ENCODE measurements at regions not wholly inside any gene's neighbourhood (a gene's known extent, or its start where the extent isn't known, plus 50 kb on each side); places are given as distances from the start of the nearest gene placed in this dataset.

DNA sequence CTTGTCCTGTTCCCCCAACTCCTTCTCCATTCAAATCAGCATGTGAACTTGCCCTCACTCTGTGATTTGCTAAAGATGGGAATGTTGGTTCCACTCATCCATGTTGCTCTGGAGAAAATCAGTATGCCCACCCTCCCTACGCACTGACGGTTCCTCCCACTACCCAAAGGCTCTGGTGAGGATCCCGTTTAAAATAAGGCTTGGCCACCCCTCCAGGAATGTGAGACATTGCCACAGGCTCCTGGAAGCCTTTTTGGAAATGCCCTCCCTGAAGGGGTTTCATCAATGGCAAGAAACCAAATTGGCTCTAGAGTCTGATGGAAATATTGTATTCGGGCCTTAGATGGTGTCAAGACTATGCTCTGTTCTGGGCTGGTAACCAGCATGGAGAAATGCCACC is 187.3 kb downstream of the USP12 start:
- no peak overlapping the region for H3K27ac Mint-ChIP-seq

DNA sequence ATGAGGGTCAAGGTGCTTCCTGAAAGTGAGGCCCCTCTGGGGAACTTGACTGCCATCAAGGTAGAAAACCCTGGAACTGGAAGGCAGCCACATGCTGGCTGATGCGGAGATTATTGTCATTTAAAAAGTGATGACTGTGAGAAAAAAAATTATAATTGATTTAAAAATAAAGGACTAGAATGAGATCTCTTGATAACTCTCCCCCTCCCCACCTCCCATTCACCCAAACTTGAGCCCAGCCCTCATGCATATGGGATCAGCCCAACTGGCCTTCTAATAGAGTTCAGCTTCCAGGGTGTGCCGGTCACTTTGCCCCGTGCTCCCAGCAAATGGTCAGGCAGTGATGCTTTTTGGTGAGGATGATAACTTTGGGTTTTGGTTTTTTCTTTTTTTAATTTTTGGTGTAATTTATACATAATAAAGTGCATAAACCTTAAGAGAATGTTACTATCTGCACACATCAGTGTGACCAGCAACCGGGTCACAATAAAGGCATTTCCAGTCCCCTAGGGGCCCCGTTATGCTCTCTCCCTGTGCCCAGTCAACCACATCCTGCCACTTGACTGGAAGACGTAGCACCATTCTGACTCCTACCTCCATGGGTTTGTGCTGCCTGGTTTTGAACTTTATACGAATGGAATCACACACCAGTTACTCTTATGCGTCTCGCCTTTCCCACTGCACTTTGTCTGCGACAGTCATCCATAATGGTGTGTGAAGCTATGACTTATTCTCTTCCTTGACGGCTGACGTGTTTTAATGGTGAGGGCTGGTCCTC is 187.9 kb downstream of the USP12 start:
- no peaks in the 10 kb centered on the region for H3K9me3 Mint-ChIP-seq
- no peak overlapping the region for H3K27ac Mint-ChIP-seq
- peaks cover 14% of the 10 kb centered on the region for H3K4me1 Mint-ChIP-seq
- H3K36me3 Mint-ChIP-seq (ENCODE audit: low read depth): no peaks in the 10 kb centered on the region
- DNase-seq: peak; percentile 24
- ChIA-PET POLR2A (interaction anchor here (0.7 to 1.0 kb wide), 2 partner anchors 270 to 370 kb away, joined by 3 read pairs; no protein-coding TSS in a partner anchor), CTCF (interaction anchor here (0.7 to 2.1 kb wide), 6 partner anchors 287 to 843 kb away, joined by 3 to 9 read pairs (median 4); partner anchors contain the start of gene RASL11A)
- H3K27me3 Mint-ChIP-seq: peaks cover 22% of the 10 kb centered on the region
- H3K4me3 Mint-ChIP-seq: no peak overlapping the region

More for the DNA sequence above, 187.3 kb downstream of the USP12 start:
- H3K27me3 Mint-ChIP-seq: peaks cover 19% of the 10 kb centered on the region
- no peak overlapping the region for H3K4me3 Mint-ChIP-seq
- peaks cover 14% of the 10 kb centered on the region for H3K4me1 Mint-ChIP-seq
- CTCF ChIA-PET: interaction anchor here (0.9 to 4.2 kb wide), 12 partner anchors 8 to 842 kb away, joined by 3 to 130 read pairs (median 8); no protein-coding TSS in a partner anchor
- no peaks in the 10 kb centered on the region for H3K9me3 Mint-ChIP-seq
- no peaks in the 10 kb centered on the region for H3K36me3 Mint-ChIP-seq (ENCODE audit: low read depth)
- POLR2A ChIA-PET: no interaction called here
- DNase-seq: no peak

- Mint-ChIP-seq H3K9me3 (no peaks in the 10 kb centered on the region), H3K4me1 (peaks cover 15% of the 10 kb centered on the region), H3K36me3 (ENCODE audit: low read depth) (no peaks in the 10 kb centered on the region), H3K4me3 (no peak overlapping the region), H3K27ac (no peak overlapping the region), H3K27me3 (peaks cover 13% of the 10 kb centered on the region)
- ChIA-PET CTCF (no interaction called here), POLR2A (no interaction called here)
- no peak for DNase-seq
These were observed 191.2 kb downstream of the USP12 start for GRCh38 chr13:26980099-26981031.

- no peaks in the 10 kb centered on the region for H3K9me3 Mint-ChIP-seq
- no peak overlapping the region for H3K4me3 Mint-ChIP-seq
- DNase-seq: no peak
- peaks cover 13% of the 10 kb centered on the region for H3K27me3 Mint-ChIP-seq
- H3K36me3 Mint-ChIP-seq (ENCODE audit: low read depth): no peaks in the 10 kb centered on the region
- POLR2A ChIA-PET: no interaction called here
- CTCF ChIA-PET: interaction anchor here (1.0 to 2.0 kb wide), 2 partner anchors 33 to 383 kb away, joined by 4 to 5 read pairs; no protein-coding TSS in a partner anchor
- no peak overlapping the region for H3K27ac Mint-ChIP-seq
- peaks cover 11% of the 10 kb centered on the region for H3K4me1 Mint-ChIP-seq
These were observed 192.3 kb downstream of the USP12 start for GRCh38 chr13:26979334-26979733.

DNA sequence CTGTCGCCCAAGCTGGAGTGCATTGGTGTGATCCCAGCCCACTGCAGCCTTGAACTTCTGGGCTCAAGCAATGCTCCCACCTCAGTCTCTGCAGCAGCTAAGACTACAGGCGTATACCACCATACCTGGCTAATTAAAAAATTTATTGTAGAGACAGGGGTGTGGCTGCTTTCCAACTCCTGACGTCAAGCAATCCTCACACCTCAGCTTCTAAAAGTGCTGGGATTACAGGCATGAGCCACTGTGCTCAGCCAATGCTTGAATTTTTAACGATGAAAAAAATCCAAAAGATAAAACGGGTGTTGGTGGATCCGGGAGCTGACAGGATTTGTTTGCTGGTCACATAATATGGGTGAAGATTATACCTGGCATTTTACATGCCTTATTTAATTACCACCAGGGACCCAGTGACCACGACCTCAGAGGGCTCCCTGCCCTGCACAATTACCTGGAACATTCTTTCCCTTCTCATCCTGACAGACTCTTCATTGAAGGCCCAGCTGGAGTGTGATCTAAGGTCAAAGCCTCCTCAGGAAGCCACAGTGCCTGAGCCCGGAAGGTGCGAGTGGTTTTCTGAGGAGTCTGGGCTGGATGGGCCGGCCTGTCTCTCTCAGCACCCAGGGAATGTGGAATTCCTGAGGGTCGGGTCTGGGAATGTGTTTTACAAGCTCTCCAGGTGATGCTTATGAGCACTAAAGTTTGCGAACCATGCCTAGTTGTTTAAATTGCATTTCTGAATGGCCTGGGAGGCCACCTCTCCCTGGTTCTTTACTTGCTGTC is 193.3 kb downstream of the USP12 start:
- ChIA-PET POLR2A (no interaction called here), CTCF (interaction anchor here (2.0 kb wide), 1 partner anchor 384 kb away, joined by 5 read pairs; no protein-coding TSS in a partner anchor)
- Mint-ChIP-seq H3K4me1 (peaks cover 4% of the 10 kb centered on the region), H3K27me3 (peaks cover 9% of the 10 kb centered on the region), H3K27ac (no peak overlapping the region), H3K4me3 (no peak overlapping the region), H3K9me3 (peaks cover 2% of the 10 kb centered on the region), H3K36me3 (ENCODE audit: low read depth) (no peaks in the 10 kb centered on the region)
- no peak for DNase-seq

GRCh38 chr13:26977541-26977940 is 194.1 kb downstream of the USP12 start:
- H3K4me3 Mint-ChIP-seq: no peak overlapping the region
- peaks cover 4% of the 10 kb centered on the region for H3K4me1 Mint-ChIP-seq
- DNase-seq: no peak
- no peak overlapping the region for H3K27ac Mint-ChIP-seq
- ChIA-PET CTCF (interaction anchor here (2.0 kb wide), 1 partner anchor 384 kb away, joined by 5 read pairs; no protein-coding TSS in a partner anchor), POLR2A (no interaction called here)
- H3K9me3 Mint-ChIP-seq: peaks cover 4% of the 10 kb centered on the region
- H3K36me3 Mint-ChIP-seq (ENCODE audit: low read depth): no peaks in the 10 kb centered on the region
- peaks cover 10% of the 10 kb centered on the region for H3K27me3 Mint-ChIP-seq

DNA sequence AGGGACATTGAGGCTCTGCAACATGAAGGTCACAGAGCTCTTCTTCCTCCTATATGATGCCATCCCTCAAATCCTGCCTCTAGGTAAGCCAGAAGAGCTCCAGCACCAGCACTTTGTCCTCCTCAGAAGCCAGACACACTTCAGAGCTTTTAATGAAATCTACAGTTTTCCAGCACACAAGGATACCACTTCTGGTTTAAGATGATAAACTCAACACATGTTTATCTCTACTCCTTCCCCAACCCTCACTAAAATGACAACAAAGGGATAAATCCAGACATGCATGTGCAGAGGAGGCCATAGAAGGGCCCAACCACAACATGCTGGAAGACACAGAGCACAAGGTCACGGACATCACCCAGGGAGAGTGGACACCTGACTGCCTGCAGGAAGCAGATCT is 195.3 kb downstream of the USP12 start:
- ChIA-PET CTCF (interaction anchor here (0.9 kb wide), 1 partner anchor 9 kb away, joined by 3 read pairs; no protein-coding TSS in a partner anchor), POLR2A (no interaction called here)
- Mint-ChIP-seq H3K27ac (no peak overlapping the region), H3K4me3 (no peak overlapping the region), H3K4me1 (peaks cover 6% of the 10 kb centered on the region), H3K9me3 (peaks cover 4% of the 10 kb centered on the region), H3K27me3 (peaks cover 10% of the 10 kb centered on the region), H3K36me3 (ENCODE audit: low read depth) (no peaks in the 10 kb centered on the region)
- DNase-seq: no peak

DNA sequence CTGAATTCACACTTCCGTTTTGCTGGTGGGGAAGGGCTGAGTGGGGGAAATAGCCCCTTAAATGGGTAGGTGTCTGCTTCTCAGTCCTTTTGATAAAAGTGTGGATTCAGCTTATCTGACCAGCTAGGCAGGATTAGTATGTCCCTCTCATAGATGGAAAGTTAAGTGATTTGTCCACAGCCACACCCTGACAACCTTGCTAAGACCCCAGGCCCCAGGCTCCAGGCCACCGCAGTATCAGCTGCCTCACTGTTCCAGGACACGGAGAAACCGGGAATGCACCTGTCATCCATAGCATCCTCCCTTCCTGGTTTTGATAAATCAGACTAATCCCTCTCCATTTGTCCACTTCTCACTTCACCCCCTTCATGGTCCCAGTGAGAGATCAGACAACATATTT is 197.7 kb downstream of the USP12 start:
- Mint-ChIP-seq H3K4me3 (no peak overlapping the region), H3K4me1 (peaks cover 6% of the 10 kb centered on the region), H3K27me3 (peaks cover 5% of the 10 kb centered on the region), H3K9me3 (peaks cover 4% of the 10 kb centered on the region), H3K36me3 (ENCODE audit: low read depth) (no peaks in the 10 kb centered on the region), H3K27ac (no peak overlapping the region)
- DNase-seq: no peak
- POLR2A ChIA-PET: no interaction called here
- CTCF ChIA-PET: interaction anchor here (1.2 to 1.3 kb wide), 2 partner anchors 11 to 388 kb away, joined by 3 read pairs; no protein-coding TSS in a partner anchor

GRCh38 chr13:26973295-26973694 is 198.3 kb downstream of the USP12 start:
- Mint-ChIP-seq H3K4me3 (no peak overlapping the region), H3K36me3 (ENCODE audit: low read depth) (no peaks in the 10 kb centered on the region), H3K9me3 (peaks cover 4% of the 10 kb centered on the region), H3K27ac (no peak overlapping the region), H3K4me1 (peaks cover 6% of the 10 kb centered on the region), H3K27me3 (peaks cover 2% of the 10 kb centered on the region)
- POLR2A ChIA-PET: no interaction called here
- CTCF ChIA-PET: interaction anchor here (1.9 kb wide), 1 partner anchor 12 kb away, joined by 7 read pairs; no protein-coding TSS in a partner anchor
- no peak for DNase-seq

DNA sequence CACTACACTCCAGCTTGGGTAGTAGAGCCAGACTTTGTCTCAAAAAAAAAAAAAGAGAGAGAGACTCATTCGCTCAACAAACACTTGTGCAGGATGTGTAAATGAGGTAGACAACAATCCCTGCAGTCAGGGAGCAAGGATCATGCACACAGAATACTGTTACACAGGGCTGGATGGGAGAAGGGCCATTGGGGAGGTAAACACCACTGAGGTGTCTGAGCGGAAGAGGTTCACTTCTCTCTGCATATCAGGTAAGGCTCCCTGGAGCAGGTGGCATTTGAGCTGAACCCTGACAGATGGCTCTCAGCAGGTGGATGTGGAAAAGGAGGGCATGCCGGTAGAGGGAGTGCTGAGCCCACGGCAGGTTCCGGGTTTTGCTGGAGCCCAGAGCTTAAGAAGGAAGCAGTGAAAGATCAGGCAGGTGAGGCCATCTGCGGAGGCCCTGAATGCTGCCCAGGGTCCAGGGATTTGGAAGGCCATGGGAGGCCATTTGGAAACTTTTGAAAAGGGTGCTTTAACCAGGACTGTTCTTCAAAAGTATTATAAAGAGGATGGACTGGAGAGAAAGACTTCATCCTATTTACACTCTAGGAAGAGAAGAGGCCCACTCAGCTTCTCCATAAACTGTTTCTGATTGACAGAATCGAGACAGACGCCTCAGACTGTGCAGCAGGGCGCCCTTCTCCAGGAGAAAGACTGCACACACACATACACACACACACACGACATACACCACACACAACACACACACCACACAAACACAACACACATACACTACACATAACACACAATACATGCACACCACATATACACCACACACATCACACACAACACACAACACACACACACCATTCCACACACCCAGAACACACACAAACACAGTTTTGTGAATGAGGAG is 199.4 kb downstream of the USP12 start:
- Mint-ChIP-seq H3K27ac (no peak overlapping the region), H3K4me1 (peaks cover 3% of the 10 kb centered on the region), H3K36me3 (ENCODE audit: low read depth) (no peaks in the 10 kb centered on the region), H3K27me3 (peaks cover 2% of the 10 kb centered on the region), H3K9me3 (peaks cover 4% of the 10 kb centered on the region), H3K4me3 (no peak overlapping the region)
- CTCF ChIA-PET: interaction anchor here (0.8 to 1.9 kb wide), 8 partner anchors 13 to 390 kb away, joined by 3 to 9 read pairs (median 4); no protein-coding TSS in a partner anchor
- peak; percentile 33 for DNase-seq
- POLR2A ChIA-PET: no interaction called here

- Mint-ChIP-seq H3K4me1 (peaks cover 3% of the 10 kb centered on the region), H3K27ac (no peak overlapping the region), H3K36me3 (ENCODE audit: low read depth) (no peaks in the 10 kb centered on the region), H3K4me3 (no peak overlapping the region), H3K9me3 (peaks cover 4% of the 10 kb centered on the region), H3K27me3 (peaks cover 6% of the 10 kb centered on the region)
- ChIA-PET CTCF (no interaction called here), POLR2A (no interaction called here)
- no peak for DNase-seq
These were observed 202.9 kb downstream of the USP12 start for GRCh38 chr13:26968431-26969341.
